Neuronal stem cell (in vitro differentiated cells): ENCODE measurements at regions not wholly inside any gene's neighbourhood (a gene's known extent, or its start where the extent isn't known, plus 50 kb on each side); places are given as distances from the start of the nearest gene placed in this dataset.

Source experiments
- DNase-seq: peaks from one replicate; pipeline ENCODE4 v3.0.0-alpha.2; 2013; ENCODE audit warnings: low spot score
- H2AFZ ChIP-seq: one replicate; pipeline ENCODE4 v1.6.1; 2013; ENCODE audit warnings: mild to moderate bottlenecking, low read length, inconsistent platforms
- H2AK5ac ChIP-seq: 2 replicates; pipeline ENCODE4 v1.6.1; 2013; ENCODE audit warnings: low read depth, mild to moderate bottlenecking, inconsistent platforms, low read length, moderate library complexity, mixed read lengths
- H2BK120ac ChIP-seq: 2 replicates; pipeline ENCODE4 v1.6.1; 2013; ENCODE audit warnings: low read depth, mild to moderate bottlenecking, inconsistent platforms, low read length, moderate library complexity, mixed read lengths
- H2BK12ac ChIP-seq: one replicate; pipeline ENCODE4 v1.6.1; 2013; ENCODE audit warnings: low read length, inconsistent platforms
- H2BK15ac ChIP-seq: 2 replicates; pipeline ENCODE4 v1.6.1; 2013; ENCODE audit warnings: mild to moderate bottlenecking, low read length, inconsistent platforms, mixed read lengths
- H2BK5ac ChIP-seq: one replicate; pipeline ENCODE4 v1.6.1; 2013; ENCODE audit warnings: inconsistent platforms, mild to moderate bottlenecking, low read length, moderate library complexity
- H3K14ac ChIP-seq: one replicate; pipeline ENCODE4 v1.6.1; 2013; ENCODE audit warnings: low read length, inconsistent platforms
- H3K18ac ChIP-seq: 2 replicates; pipeline ENCODE4 v1.6.1; 2013; ENCODE audit warnings: low read length, inconsistent platforms
- H3K23ac ChIP-seq: 2 replicates; pipeline ENCODE4 v1.6.1; 2013; ENCODE audit warnings: low read depth, mild to moderate bottlenecking, mixed read lengths, low read length, inconsistent platforms; ENCODE audit not compliant: poor library complexity
- H3K27ac ChIP-seq: replicated peaks from 3 replicates; pipeline ENCODE4 v1.5.1; 2013; ENCODE audit warnings: low read length, inconsistent platforms
- H3K27me3 ChIP-seq, 3 experiments: 2 replicates each; pipeline ENCODE4 v1.6.1; 2013; ENCODE audit warnings: low read length in 3 of 3, mild to moderate bottlenecking in 2 of 3, inconsistent platforms in 1 of 3, low read depth in 1 of 3, mixed read lengths in 1 of 3, moderate library complexity in 1 of 3; ENCODE audit not compliant: control insufficient read depth in 3 of 3, insufficient read depth in 3 of 3
- H3K36me3 ChIP-seq, 2 donors: replicated peaks in 1 of 2; 2 replicates each; pipeline ENCODE4 v1.6.1; 2013; ENCODE audit warnings: low read length in 2 of 2; ENCODE audit not compliant: control insufficient read depth in 2 of 2, insufficient read depth in 2 of 2
- H3K4ac ChIP-seq: 2 replicates; pipeline ENCODE4 v1.6.1; 2013; ENCODE audit warnings: inconsistent platforms, mild to moderate bottlenecking, low read length, moderate library complexity
- H3K4me1 ChIP-seq, 2 donors: 1 replicate in 1 of 2; 2 replicates in 1 of 2; pipeline ENCODE4 v1.6.1; 2013; ENCODE audit warnings: low read length in 2 of 2, low read depth in 1 of 2; ENCODE audit not compliant: control insufficient read depth in 2 of 2, insufficient read depth in 1 of 2
- H3K4me2 ChIP-seq: one replicate; pipeline ENCODE4 v1.6.1; 2013; ENCODE audit warnings: mild to moderate bottlenecking, low read length, inconsistent platforms; ENCODE audit not compliant: insufficient read depth, poor library complexity, severe bottlenecking
- H3K4me3 ChIP-seq, 2 donors: 2 replicates each; pipeline ENCODE4 v1.5.1; 2013; ENCODE audit warnings: low read length in 2 of 2, mild to moderate bottlenecking in 2 of 2, inconsistent platforms in 1 of 2, moderate library complexity in 1 of 2
- H3K79me1 ChIP-seq: one replicate; pipeline ENCODE4 v1.6.1; 2013; ENCODE audit warnings: low read depth, mild to moderate bottlenecking, inconsistent platforms, low read length, moderate library complexity
- H3K9ac ChIP-seq: one replicate; pipeline ENCODE4 v1.6.1; 2013; ENCODE audit warnings: mild to moderate bottlenecking, low read depth, low read length, inconsistent platforms; ENCODE audit not compliant: poor library complexity
- H3K9me3 ChIP-seq, 2 donors: replicated peaks in 1 of 2; 2 replicates each; pipeline versions ENCODE3 to v1.6.1; 2013; ENCODE audit warnings: low read length in 2 of 2, mild to moderate bottlenecking in 2 of 2, inconsistent platforms in 1 of 2, low read depth in 1 of 2, mixed read lengths in 1 of 2, moderate library complexity in 1 of 2; ENCODE audit not compliant: control insufficient read depth in 2 of 2, insufficient read depth in 1 of 2
- H4K8ac ChIP-seq: one replicate; pipeline ENCODE4 v1.6.1; 2013; ENCODE audit warnings: low read depth, mild to moderate bottlenecking, inconsistent platforms, low read length, moderate library complexity
- H4K91ac ChIP-seq: one replicate; pipeline ENCODE4 v1.6.1; 2013; ENCODE audit warnings: low read length, low read depth, mild to moderate bottlenecking, inconsistent platforms; ENCODE audit not compliant: poor library complexity
- WGBS, 2 donors: extraction: QIAGEN DNeasy Blood & Tissue Kit; methylation state at CpG; one replicate each; pipeline ENCODE4 v1.1.7; 2013; ENCODE audit warnings: missing lambda C conversion rate in 2 of 2, mixed read lengths in 1 of 2; ENCODE audit not compliant: insufficient read length in 2 of 2, insufficient replicate concordance in 1 of 2; ENCODE audit errors: extremely low coverage in 2 of 2; 5-methylcytosine and 5-hydroxymethylcytosine counted together

DNA sequence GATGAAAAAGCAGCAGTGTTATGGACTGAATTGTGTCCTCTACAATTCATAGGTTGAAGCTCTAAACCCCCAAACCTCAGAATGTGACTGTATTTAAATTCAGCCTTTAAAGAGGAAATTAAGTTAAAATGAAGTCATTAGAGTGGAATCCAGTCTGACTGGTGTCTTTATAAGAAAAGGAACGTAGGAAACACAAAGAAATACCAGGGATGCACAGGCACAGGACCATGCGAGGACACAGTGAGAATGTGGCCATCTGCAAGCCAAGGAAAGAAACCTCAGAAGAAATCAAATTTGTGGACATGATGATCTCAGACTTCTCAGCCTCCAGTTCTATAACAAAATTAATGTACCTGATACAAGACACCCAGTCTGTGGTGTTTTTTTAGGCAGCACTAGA, 971.2 kb upstream of the CDH9 start:
- no peak for DNase-seq
- H3K27ac ChIP-seq: no peak overlapping the region
- no peak overlapping the region for H3K18ac ChIP-seq
- H4K8ac ChIP-seq: no peak overlapping the region
- no peaks in the 10 kb centered on the region for H3K79me1 ChIP-seq
- H3K14ac ChIP-seq: no peak overlapping the region
- no peaks in the 10 kb centered on the region for H3K36me3 ChIP-seq
- no peak overlapping the region for H2BK15ac ChIP-seq
- no peak overlapping the region for H2AK5ac ChIP-seq
- H2BK5ac ChIP-seq: no peak overlapping the region
- H3K9ac ChIP-seq: no peak overlapping the region
- H3K23ac ChIP-seq: no peak overlapping the region
- H4K91ac ChIP-seq: no peak overlapping the region
- no peaks in the 10 kb centered on the region for H3K4me1 ChIP-seq
- no peak overlapping the region for H3K4ac ChIP-seq
- H2BK12ac ChIP-seq: no peak overlapping the region
- H2BK120ac ChIP-seq: no peak overlapping the region
- no CpG with 5 or more reads among the region's 2 CpGs for WGBS, 2 donors
- no peak overlapping the region for H3K4me2 ChIP-seq
- H3K9me3 ChIP-seq: peaks cover 12 to 42% of the 10 kb centered on the region in 2 donors
- H2AFZ ChIP-seq: peak overlapping the region; percentile 26
- H3K27me3 ChIP-seq: no peaks in the 10 kb centered on the region
- no peak overlapping the region for H3K4me3 ChIP-seq

DNA sequence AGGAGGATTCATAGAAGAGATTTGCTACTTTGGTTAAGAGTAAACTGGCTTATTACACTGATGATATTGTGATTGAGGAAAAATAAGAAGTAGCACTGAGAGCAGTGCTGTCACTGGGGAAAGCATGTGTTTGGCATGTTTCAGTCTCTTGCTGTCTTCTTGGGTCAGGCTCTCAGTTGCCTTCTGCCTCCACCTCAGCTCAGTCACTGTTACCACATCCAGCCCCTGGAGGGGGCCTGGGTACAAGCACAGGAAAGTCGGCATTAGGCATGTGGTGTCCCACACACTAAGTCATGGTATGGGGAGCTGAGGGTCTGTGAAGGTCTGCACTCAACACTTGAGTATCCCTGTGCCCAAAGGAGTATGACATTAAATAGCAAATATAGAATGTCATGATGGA, 958.3 kb upstream of the CDH9 start:
- Histone ChIP-seq H3K27ac (no peak overlapping the region), H2AFZ (peak overlapping the region; percentile 25), H3K9ac (no peak overlapping the region), H4K91ac (no peak overlapping the region), H3K18ac (no peak overlapping the region), H2BK120ac (no peak overlapping the region), H4K8ac (no peak overlapping the region), H3K4ac (no peak overlapping the region), H2AK5ac (no peak overlapping the region), H3K4me3 (no peak overlapping the region), H3K36me3 (no peaks in the 10 kb centered on the region), H2BK12ac (peak overlapping the region; percentile 31), H2BK5ac (no peak overlapping the region), H2BK15ac (no peak overlapping the region), H3K9me3 (no peaks in the 10 kb centered on the region), H3K4me1 (no peaks in the 10 kb centered on the region), H3K23ac (no peak overlapping the region), H3K27me3 (no peaks in the 10 kb centered on the region), H3K79me1 (no peaks in the 10 kb centered on the region), H3K14ac (no peak overlapping the region), H3K4me2 (no peak overlapping the region)
- DNase-seq: no peak
- no CpG with 5 or more reads among the region's 1 CpG for WGBS, 2 donors

DNA sequence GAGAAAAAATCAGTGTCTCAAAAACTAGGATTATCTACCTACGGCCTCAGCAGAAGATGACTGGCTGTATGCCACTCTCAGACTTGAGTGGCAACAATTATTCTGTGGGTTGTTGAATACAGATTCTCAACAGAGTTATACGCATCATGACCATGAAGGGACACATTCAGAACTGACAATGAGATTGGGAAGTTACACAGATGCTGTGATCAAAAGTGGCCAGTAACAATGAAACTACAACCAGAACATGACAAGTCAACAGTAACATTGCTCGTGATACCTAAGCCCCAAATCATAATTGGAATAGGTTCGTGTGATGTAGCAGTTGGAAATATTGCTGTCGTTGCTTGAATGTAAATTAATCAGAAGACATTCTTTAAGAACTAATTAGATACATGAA, 957.5 kb upstream of the CDH9 start:
- H3K18ac ChIP-seq: no peak overlapping the region
- H4K8ac ChIP-seq: no peak overlapping the region
- H3K23ac ChIP-seq: no peak overlapping the region
- H3K4me1 ChIP-seq: no peaks in the 10 kb centered on the region
- no peak overlapping the region for H3K4me3 ChIP-seq
- H2AK5ac ChIP-seq: no peak overlapping the region
- H3K9ac ChIP-seq: no peak overlapping the region
- H2AFZ ChIP-seq: no peak overlapping the region
- no peak overlapping the region for H2BK5ac ChIP-seq
- H4K91ac ChIP-seq: no peak overlapping the region
- H3K79me1 ChIP-seq: no peaks in the 10 kb centered on the region
- no peak overlapping the region for H2BK15ac ChIP-seq
- H3K9me3 ChIP-seq: no peaks in the 10 kb centered on the region
- no peaks in the 10 kb centered on the region for H3K36me3 ChIP-seq
- no CpG with 5 or more reads among the region's 5 CpGs for WGBS, 2 donors
- H2BK12ac ChIP-seq: no peak overlapping the region
- H3K14ac ChIP-seq: no peak overlapping the region
- no peak overlapping the region for H2BK120ac ChIP-seq
- H3K4me2 ChIP-seq: no peak overlapping the region
- no peak for DNase-seq
- no peak overlapping the region for H3K4ac ChIP-seq
- H3K27me3 ChIP-seq: no peaks in the 10 kb centered on the region
- no peak overlapping the region for H3K27ac ChIP-seq

DNA sequence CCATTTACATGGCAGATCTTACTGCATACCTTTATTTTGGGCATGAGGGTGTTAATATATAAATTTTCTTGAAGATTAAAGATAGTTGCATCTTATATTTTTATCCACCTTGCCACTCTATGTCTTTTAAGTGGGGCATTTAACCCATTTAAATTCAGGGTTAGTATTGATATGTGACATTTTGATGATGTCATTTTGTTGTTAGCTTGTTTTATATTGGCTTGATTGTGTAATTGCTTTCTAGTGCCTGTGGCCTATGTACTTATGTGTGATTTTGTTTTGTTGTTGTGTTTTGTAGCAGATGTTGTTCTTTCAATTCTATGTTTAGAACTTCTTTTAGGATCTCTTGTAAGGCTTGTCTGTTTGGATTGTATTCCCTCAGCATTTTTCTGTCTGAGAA, 939.9 kb upstream of the CDH9 start:
- H3K27me3 ChIP-seq: no peaks in the 10 kb centered on the region
- peaks cover 0 to under 1% of the 10 kb centered on the region in 2 donors for H3K9me3 ChIP-seq
- no peak overlapping the region for H3K9ac ChIP-seq
- H3K14ac ChIP-seq: no peak overlapping the region
- H3K27ac ChIP-seq: no peak overlapping the region
- no peak overlapping the region for H2BK5ac ChIP-seq
- H3K79me1 ChIP-seq: no peaks in the 10 kb centered on the region
- no peak overlapping the region for H2BK120ac ChIP-seq
- H2AK5ac ChIP-seq: no peak overlapping the region
- H2AFZ ChIP-seq: no peak overlapping the region
- no peak overlapping the region for H2BK12ac ChIP-seq
- H2BK15ac ChIP-seq: no peak overlapping the region
- H3K4me2 ChIP-seq: no peak overlapping the region
- no peak overlapping the region for H4K91ac ChIP-seq
- DNase-seq: no peak
- no peaks in the 10 kb centered on the region for H3K36me3 ChIP-seq
- no peak overlapping the region for H3K4me3 ChIP-seq
- no peak overlapping the region for H3K4ac ChIP-seq
- no peak overlapping the region for H3K18ac ChIP-seq
- no peaks in the 10 kb centered on the region for H3K4me1 ChIP-seq
- no peak overlapping the region for H4K8ac ChIP-seq
- no peak overlapping the region for H3K23ac ChIP-seq
